ENCODE measurements at regions not wholly inside any gene's neighbourhood (a gene's known extent, or its start where the extent isn't known, plus 50 kb on each side); places are given as distances from the start of the nearest gene placed in this dataset.

GRCh38 chrX:30975467-30975866 is 86.4 kb upstream of the TAB3 start:
- Mint-ChIP-seq H3K9me3 (no peaks in the 10 kb centered on the region), H3K4me1 (ENCODE audit: low read depth) (peaks cover 18% of the 10 kb centered on the region), H3K36me3 (ENCODE audit: low read depth) (no peaks in the 10 kb centered on the region), H3K27me3 (ENCODE audit: insufficient read depth) (peaks cover 10% of the 10 kb centered on the region), H3K27ac (no peak overlapping the region), H3K4me3 (no peak overlapping the region)
- intact Hi-C loops (cut with micrococcal nuclease) = loop anchor here (10.0 kb wide), 1 partner anchor 159 kb away; no protein-coding TSS in a partner anchor
- DNase-seq (ENCODE audit: low spot score) = no peak

- intact Hi-C loops (cut with micrococcal nuclease) = loop anchor here (10.0 kb wide), 1 partner anchor 161 kb away; no protein-coding TSS in a partner anchor
- Mint-ChIP-seq H3K36me3 (ENCODE audit: low read depth) (no peaks in the 10 kb centered on the region), H3K27me3 (ENCODE audit: insufficient read depth) (peaks cover 6% of the 10 kb centered on the region), H3K27ac (no peak overlapping the region), H3K4me3 (no peak overlapping the region), H3K9me3 (no peaks in the 10 kb centered on the region), H3K4me1 (ENCODE audit: low read depth) (peaks cover 18% of the 10 kb centered on the region)
- DNase-seq (ENCODE audit: low spot score) = no peak
Observed at GRCh38 chrX:30973784-30974427, 84.9 kb upstream of the TAB3 start.

GRCh38 chrX:30971774-30972603 is 82.9 kb upstream of the TAB3 start:
- Mint-ChIP-seq H3K36me3 (ENCODE audit: low read depth) (no peaks in the 10 kb centered on the region), H3K27me3 (ENCODE audit: insufficient read depth) (peaks cover 6% of the 10 kb centered on the region), H3K27ac (peak overlapping the region; percentile 61), H3K4me1 (ENCODE audit: low read depth) (peaks cover 18% of the 10 kb centered on the region), H3K9me3 (no peaks in the 10 kb centered on the region), H3K4me3 (peak overlapping the region; percentile 79)
- intact Hi-C loops (cut with micrococcal nuclease) = loop anchor here (1.0 to 10.0 kb wide), 4 partner anchors 163 to 686 kb away; no protein-coding TSS in a partner anchor
- peak; percentile 7 for DNase-seq (ENCODE audit: low spot score)

GRCh38 chrX:30967516-30967915 is 78.5 kb upstream of the TAB3 start:
- no peak for DNase-seq (ENCODE audit: low spot score)
- no peak overlapping the region for H3K4me3 Mint-ChIP-seq
- no peaks in the 10 kb centered on the region for H3K27me3 Mint-ChIP-seq (ENCODE audit: insufficient read depth)
- no peaks in the 10 kb centered on the region for H3K9me3 Mint-ChIP-seq
- intact Hi-C loops (cut with micrococcal nuclease) = no loop called here
- no peaks in the 10 kb centered on the region for H3K36me3 Mint-ChIP-seq (ENCODE audit: low read depth)
- H3K27ac Mint-ChIP-seq = no peak overlapping the region
- H3K4me1 Mint-ChIP-seq (ENCODE audit: low read depth) = peaks cover 8% of the 10 kb centered on the region

GRCh38 chrX:30965767-30966166 is 76.7 kb upstream of the TAB3 start:
- Mint-ChIP-seq H3K27me3 (ENCODE audit: insufficient read depth) (no peaks in the 10 kb centered on the region), H3K36me3 (ENCODE audit: low read depth) (no peaks in the 10 kb centered on the region), H3K4me3 (no peak overlapping the region), H3K9me3 (no peaks in the 10 kb centered on the region), H3K4me1 (ENCODE audit: low read depth) (no peaks in the 10 kb centered on the region), H3K27ac (no peak overlapping the region)
- DNase-seq (ENCODE audit: low spot score) = no peak
- intact Hi-C loops (cut with micrococcal nuclease) = no loop called here

- Mint-ChIP-seq H3K9me3 (no peaks in the 10 kb centered on the region), H3K27ac (no peak overlapping the region), H3K36me3 (ENCODE audit: low read depth) (no peaks in the 10 kb centered on the region), H3K4me1 (ENCODE audit: low read depth) (no peaks in the 10 kb centered on the region), H3K4me3 (no peak overlapping the region), H3K27me3 (ENCODE audit: insufficient read depth) (no peaks in the 10 kb centered on the region)
- intact Hi-C loops (cut with micrococcal nuclease) = no loop called here
- DNase-seq (ENCODE audit: low spot score) = no peak
Observed at GRCh38 chrX:30961387-30962174, 72.5 kb upstream of the TAB3 start.

GRCh38 chrX:30957753-30958152 is 68.7 kb upstream of the TAB3 start:
- Mint-ChIP-seq H3K27ac (no peak overlapping the region), H3K4me1 (ENCODE audit: low read depth) (no peaks in the 10 kb centered on the region), H3K9me3 (no peaks in the 10 kb centered on the region), H3K27me3 (ENCODE audit: insufficient read depth) (no peaks in the 10 kb centered on the region), H3K36me3 (ENCODE audit: low read depth) (no peaks in the 10 kb centered on the region), H3K4me3 (no peak overlapping the region)
- no peak for DNase-seq (ENCODE audit: low spot score)
- intact Hi-C loops (cut with micrococcal nuclease) = no loop called here

GRCh38 chrX:30955687-30956086 is 66.6 kb upstream of the TAB3 start:
- peaks cover 4% of the 10 kb centered on the region for H3K27me3 Mint-ChIP-seq (ENCODE audit: insufficient read depth)
- no peak for DNase-seq (ENCODE audit: low spot score)
- H3K36me3 Mint-ChIP-seq (ENCODE audit: low read depth) = no peaks in the 10 kb centered on the region
- H3K4me1 Mint-ChIP-seq (ENCODE audit: low read depth) = no peaks in the 10 kb centered on the region
- H3K9me3 Mint-ChIP-seq = no peaks in the 10 kb centered on the region
- no peak overlapping the region for H3K4me3 Mint-ChIP-seq
- no peak overlapping the region for H3K27ac Mint-ChIP-seq
- intact Hi-C loops (cut with micrococcal nuclease) = no loop called here

- no peak for DNase-seq (ENCODE audit: low spot score)
- intact Hi-C loops (cut with micrococcal nuclease) = no loop called here
Observed at GRCh38 chrX:30951003-30951402, 61.9 kb upstream of the TAB3 start.

GRCh38 chrX:30950391-30950790 is 61.3 kb upstream of the TAB3 start:
- no peaks in the 10 kb centered on the region for H3K9me3 Mint-ChIP-seq
- no peaks in the 10 kb centered on the region for H3K4me1 Mint-ChIP-seq (ENCODE audit: low read depth)
- peaks cover 4% of the 10 kb centered on the region for H3K27me3 Mint-ChIP-seq (ENCODE audit: insufficient read depth)

More at GRCh38 chrX:30951003-30951402, 61.9 kb upstream of the TAB3 start:
- peaks cover 4% of the 10 kb centered on the region for H3K27me3 Mint-ChIP-seq (ENCODE audit: insufficient read depth)
- no peak overlapping the region for H3K27ac Mint-ChIP-seq
- H3K4me1 Mint-ChIP-seq (ENCODE audit: low read depth) = no peaks in the 10 kb centered on the region
- no peaks in the 10 kb centered on the region for H3K9me3 Mint-ChIP-seq
- H3K36me3 Mint-ChIP-seq (ENCODE audit: low read depth) = no peaks in the 10 kb centered on the region
- H3K4me3 Mint-ChIP-seq = no peak overlapping the region

GRCh38 chrX:30949554-30949953 is 60.5 kb upstream of the TAB3 start:
- Mint-ChIP-seq H3K27me3 (ENCODE audit: insufficient read depth) (peaks cover 4% of the 10 kb centered on the region), H3K27ac (no peak overlapping the region), H3K36me3 (ENCODE audit: low read depth) (no peaks in the 10 kb centered on the region), H3K4me1 (ENCODE audit: low read depth) (no peaks in the 10 kb centered on the region), H3K9me3 (no peaks in the 10 kb centered on the region), H3K4me3 (no peak overlapping the region)
- no peak for DNase-seq (ENCODE audit: low spot score)
- intact Hi-C loops (cut with micrococcal nuclease) = no loop called here

More at GRCh38 chrX:30950391-30950790, 61.3 kb upstream of the TAB3 start:
- DNase-seq (ENCODE audit: low spot score) = no peak
- no peak overlapping the region for H3K4me3 Mint-ChIP-seq
- no peaks in the 10 kb centered on the region for H3K36me3 Mint-ChIP-seq (ENCODE audit: low read depth)
- no peak overlapping the region for H3K27ac Mint-ChIP-seq
- intact Hi-C loops (cut with micrococcal nuclease) = no loop called here

GRCh38 chrX:30948626-30949025 is 59.6 kb upstream of the TAB3 start:
- Mint-ChIP-seq H3K4me3 (no peak overlapping the region), H3K9me3 (no peaks in the 10 kb centered on the region), H3K36me3 (ENCODE audit: low read depth) (no peaks in the 10 kb centered on the region), H3K27me3 (ENCODE audit: insufficient read depth) (peaks cover 4% of the 10 kb centered on the region), H3K4me1 (ENCODE audit: low read depth) (no peaks in the 10 kb centered on the region), H3K27ac (no peak overlapping the region)
- intact Hi-C loops (cut with micrococcal nuclease) = no loop called here
- no peak for DNase-seq (ENCODE audit: low spot score)

GRCh38 chrX:30948051-30948450 is 59.0 kb upstream of the TAB3 start:
- H3K36me3 Mint-ChIP-seq (ENCODE audit: low read depth) = no peaks in the 10 kb centered on the region
- no peaks in the 10 kb centered on the region for H3K4me1 Mint-ChIP-seq (ENCODE audit: low read depth)
- intact Hi-C loops (cut with micrococcal nuclease) = no loop called here
- H3K27ac Mint-ChIP-seq = no peak overlapping the region
- H3K9me3 Mint-ChIP-seq = no peaks in the 10 kb centered on the region
- DNase-seq (ENCODE audit: low spot score) = no peak
- H3K4me3 Mint-ChIP-seq = no peak overlapping the region
- H3K27me3 Mint-ChIP-seq (ENCODE audit: insufficient read depth) = peaks cover 4% of the 10 kb centered on the region

Data from activated T-helper 1 cell treated with anti-CD3 and anti-CD28 coated beads, Interleukin-12 subunit alpha, Interleukin-12 subunit beta, Interleukin-2, Interleukin-4 antibody, amounts not matched to agents 30 ng/mL and 10 ng/mL and 1 ng/mL, durations not matched to agents 14 hours and 24 hours and 36 hours (primary cell).